DND-41 (cell line): ENCODE measurements at regions not wholly inside any gene's neighbourhood (a gene's known extent, or its start where the extent isn't known, plus 50 kb on each side); places are given as distances from the start of the nearest gene placed in this dataset.
"Not testable (repeated sequence)": the region's sequence is repeated elsewhere in the genome, so short reads cannot be mapped to it uniquely, and the experiment has no call there.

Source experiments
- ATAC-seq: fragments of 200-7000 bp; cut with Tn5 transposase; 3 replicates; pipeline ENCODE4 v1.9.1; 2021; ENCODE audit warnings: low read depth; ENCODE audit not compliant: insufficient read depth
- DNase-seq: peaks from one replicate; pipeline ENCODE4 v3.0.0-alpha.2; 2020
- H2AFZ ChIP-seq: 2 replicates; pipeline ENCODE4 v1.6.0; 2012; ENCODE audit warnings: low read depth, low read length
- H3K27ac ChIP-seq: 2 replicates; pipeline ENCODE4 v1.5.1; 2012; ENCODE audit warnings: low read length, inconsistent platforms
- H3K27me3 ChIP-seq: fragments of 200-600 bp; sonication (generic); 2 replicates; pipeline ENCODE4 v1.6.0; 2012; ENCODE audit warnings: low read length, mild to moderate bottlenecking, inconsistent platforms; ENCODE audit not compliant: insufficient read depth, poor library complexity
- H3K36me3 ChIP-seq: 2 replicates; pipeline ENCODE4 v1.5.1; 2012; ENCODE audit warnings: low read length, inconsistent platforms; ENCODE audit not compliant: insufficient read depth
- H3K4me1 ChIP-seq: 2 replicates; pipeline ENCODE4 v1.5.1; 2012; ENCODE audit warnings: mild to moderate bottlenecking, low read length; ENCODE audit not compliant: insufficient read depth
- H3K4me2 ChIP-seq: 2 replicates; pipeline ENCODE4 v1.6.0; 2012; ENCODE audit warnings: mild to moderate bottlenecking, moderate library complexity, low read length, inconsistent platforms; ENCODE audit not compliant: insufficient read depth
- H3K4me3 ChIP-seq, 2 experiments: fragments of 200-600 bp in 1 of 2; shearing (Covaris generic) in 1 of 2; 2 replicates each; pipeline ENCODE4 v1.5.1; 2012 to 2016; ENCODE audit warnings: inconsistent platforms in 2 of 2, low read length in 2 of 2, mild to moderate bottlenecking in 2 of 2, low read depth in 1 of 2, moderate library complexity in 1 of 2
- H3K79me2 ChIP-seq: 2 replicates; pipeline ENCODE4 v1.6.0; 2012; ENCODE audit warnings: low read length, inconsistent platforms; ENCODE audit not compliant: insufficient read depth
- H3K9ac ChIP-seq: 2 replicates; pipeline ENCODE4 v1.6.0; 2012; ENCODE audit warnings: low read depth, mild to moderate bottlenecking, inconsistent platforms, low read length, moderate library complexity
- H3K9me3 ChIP-seq: 2 replicates; pipeline ENCODE4 v1.5.1; 2012; ENCODE audit warnings: low read length, moderate library complexity, mild to moderate bottlenecking, inconsistent platforms; ENCODE audit not compliant: insufficient read depth, severe bottlenecking
- H4K20me1 ChIP-seq: 2 replicates; pipeline ENCODE4 v1.6.0; 2012; ENCODE audit warnings: low read length; ENCODE audit not compliant: insufficient read depth
- CTCF ChIP-seq: IDR thresholded peaks from 2 replicates; pipeline ENCODE4 v1.5.1; 2012; ENCODE audit warnings: borderline replicate concordance, low read length, moderate library complexity, mild to moderate bottlenecking; ENCODE audit not compliant: poor library complexity, severe bottlenecking; ENCODE audit errors: extremely low read depth
- EZH2 ChIP-seq: IDR thresholded peaks from 3 replicates; pipeline ENCODE4 v1.6.1; 2012; ENCODE audit warnings: borderline replicate concordance, low read depth, mild to moderate bottlenecking, moderate library complexity, low read length, inconsistent platforms; ENCODE audit not compliant: severe bottlenecking

GRCh38 chr2:35501076-35501475 is 854.5 kb upstream of the CRIM1 start:
- DNase-seq: no peak
- Histone ChIP-seq H2AFZ (no peak overlapping the region), H3K27ac (no peak overlapping the region), H3K4me2 (no peak overlapping the region), H3K36me3 (no peaks in the 10 kb centered on the region), H3K9me3 (no peaks in the 10 kb centered on the region), H3K27me3 (no peaks in the 10 kb centered on the region), H4K20me1 (no peaks in the 10 kb centered on the region), H3K4me3 (no peak overlapping the region), H3K9ac (no peak overlapping the region), H3K4me1 (no peaks in the 10 kb centered on the region), H3K79me2 (no peaks in the 10 kb centered on the region)
- ATAC-seq: no peak
- no peak for TF ChIP-seq EZH2

GRCh38 chr2:35496022-35496421 is 859.6 kb upstream of the CRIM1 start:
- no peak for TF ChIP-seq EZH2
- TF ChIP-seq CTCF: no peak
- Histone ChIP-seq H3K79me2 (no peaks in the 10 kb centered on the region), H3K36me3 (no peaks in the 10 kb centered on the region), H2AFZ (no peak overlapping the region), H3K27me3 (no peaks in the 10 kb centered on the region), H4K20me1 (no peaks in the 10 kb centered on the region), H3K4me3 (no peak overlapping the region), H3K4me1 (peaks cover 5% of the 10 kb centered on the region; the same call in 1 of the 2 replicates), H3K9ac (no peak overlapping the region), H3K27ac (no peak overlapping the region), H3K9me3 (no peaks in the 10 kb centered on the region), H3K4me2 (no peak overlapping the region)
- DNase-seq (no peak), ATAC-seq (no peak)

GRCh38 chr2:35495182-35495581 is 860.4 kb upstream of the CRIM1 start:
- Histone ChIP-seq H3K9me3 (no peaks in the 10 kb centered on the region), H3K27ac (no peak overlapping the region), H3K4me1 (peaks cover 5% of the 10 kb centered on the region; the same call in 1 of the 2 replicates), H2AFZ (peak overlapping the region; percentile 9; the same call in 1 of the 2 replicates), H3K36me3 (no peaks in the 10 kb centered on the region), H4K20me1 (no peaks in the 10 kb centered on the region), H3K4me2 (no peak overlapping the region), H3K79me2 (no peaks in the 10 kb centered on the region), H3K9ac (no peak overlapping the region), H3K4me3 (no peak overlapping the region), H3K27me3 (no peaks in the 10 kb centered on the region)
- no peak for ATAC-seq
- peak; percentile 33 for TF ChIP-seq CTCF
- TF ChIP-seq EZH2: no peak
- DNase-seq: no peak

- H4K20me1 ChIP-seq, DNase-seq, H3K36me3 ChIP-seq, H2AFZ ChIP-seq, H3K4me3 ChIP-seq, H3K27ac ChIP-seq, ATAC-seq, H3K79me2 ChIP-seq, H3K9ac ChIP-seq, H3K27me3 ChIP-seq, H3K9me3 ChIP-seq, H3K4me2 ChIP-seq, H3K4me1 ChIP-seq: not testable (repeated sequence)
Measured at GRCh38 chr2:35478121-35478520, 877.5 kb upstream of the CRIM1 start.
